HG02870 (cell line): ENCODE measurements at regions not wholly inside any gene's neighbourhood (a gene's known extent, or its start where the extent isn't known, plus 50 kb on each side); places are given as distances from the start of the nearest gene placed in this dataset.
A peak's percentile ranks its signal among the peaks of the same experiment; 100 is the strongest.

ENCODE experiments used
- ATAC-seq: cut with Tn5 transposase; IDR thresholded peaks from one replicate; pipeline ENCODE4 v1.9.1; 2021; ENCODE audit warnings: mild to moderate bottlenecking, moderate library complexity; ENCODE audit not compliant: unreplicated experiment

DNA sequence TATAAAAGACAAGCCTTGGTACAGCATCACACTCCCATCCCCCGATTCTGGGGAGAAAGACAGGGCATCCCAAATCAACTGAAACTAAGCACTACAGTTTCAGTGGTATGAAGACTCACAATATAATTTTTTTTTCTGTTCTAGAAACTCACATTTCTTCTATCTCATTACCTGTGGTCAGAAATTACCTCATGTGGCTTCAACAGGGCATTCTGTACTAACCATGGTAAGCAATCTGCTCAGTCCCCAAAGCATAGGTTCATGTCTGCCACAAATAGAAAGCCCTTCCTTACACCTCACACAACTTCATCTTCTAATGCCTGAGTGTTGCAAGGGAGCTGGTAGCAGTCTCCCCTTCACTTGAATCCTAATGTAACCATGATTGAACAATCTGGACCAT lies 147.4 kb upstream of the POU2AF2 start:
- peak; percentile 43 for ATAC-seq

DNA sequence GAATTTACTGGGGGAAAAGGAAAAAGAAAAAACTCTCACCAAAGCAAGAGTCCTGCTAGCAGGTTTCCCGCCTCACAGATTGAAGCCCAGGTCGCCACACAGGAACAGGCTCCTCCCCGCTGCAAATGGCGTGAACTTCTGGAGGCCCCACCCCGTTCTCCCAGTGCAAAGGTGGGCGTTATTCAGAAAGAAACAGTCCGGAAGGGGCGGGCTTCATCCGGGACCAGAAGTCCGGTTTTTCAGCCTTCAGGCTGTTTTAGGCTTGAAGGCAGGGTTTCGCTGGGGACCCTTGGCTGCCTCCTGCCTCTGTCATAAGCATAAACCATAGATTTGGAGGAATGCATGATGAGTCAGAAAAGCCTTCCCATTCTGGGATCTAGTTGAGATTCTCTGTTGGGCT lies 148.3 kb upstream of the POU2AF2 start:
- ATAC-seq: no peak

DNA sequence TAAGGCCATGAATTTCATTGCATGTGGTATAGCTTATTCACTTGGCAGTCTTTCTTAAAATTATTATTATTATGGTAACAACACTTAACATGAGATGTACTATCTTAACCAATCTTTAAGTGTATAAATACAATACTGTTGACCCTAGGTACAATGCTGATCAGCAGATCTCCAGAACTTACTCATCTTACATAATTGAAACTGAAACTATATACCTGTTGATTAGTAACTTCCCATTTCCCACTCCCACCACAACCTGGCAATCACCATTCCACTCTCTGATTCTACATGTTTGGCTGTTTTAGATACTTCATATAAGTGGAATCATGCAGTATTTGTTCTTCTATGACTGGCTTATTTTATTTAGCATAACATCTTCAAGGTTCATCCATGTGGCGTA lies 150.2 kb upstream of the POU2AF2 start:
- no peak for ATAC-seq

DNA sequence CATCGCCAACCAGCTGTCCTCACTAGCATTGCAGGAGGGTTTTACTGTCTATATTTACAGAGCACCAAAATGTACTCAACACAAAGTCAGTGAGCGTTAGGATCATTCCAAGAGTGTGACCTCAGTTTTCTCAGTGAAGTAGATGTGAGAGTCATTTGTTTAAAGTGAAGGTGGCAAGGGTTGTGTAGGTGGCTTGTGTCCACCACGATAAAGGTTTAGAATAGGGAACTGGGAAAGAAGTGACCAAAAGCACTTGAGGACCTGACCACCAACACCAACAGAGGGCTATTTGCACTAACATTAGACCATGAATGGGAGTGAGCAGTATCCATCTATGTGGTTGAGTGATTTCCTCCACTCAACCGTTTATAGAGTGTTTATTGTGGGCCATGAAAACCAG lies 152.5 kb upstream of the POU2AF2 start:
- peak; percentile 41 for ATAC-seq

DNA sequence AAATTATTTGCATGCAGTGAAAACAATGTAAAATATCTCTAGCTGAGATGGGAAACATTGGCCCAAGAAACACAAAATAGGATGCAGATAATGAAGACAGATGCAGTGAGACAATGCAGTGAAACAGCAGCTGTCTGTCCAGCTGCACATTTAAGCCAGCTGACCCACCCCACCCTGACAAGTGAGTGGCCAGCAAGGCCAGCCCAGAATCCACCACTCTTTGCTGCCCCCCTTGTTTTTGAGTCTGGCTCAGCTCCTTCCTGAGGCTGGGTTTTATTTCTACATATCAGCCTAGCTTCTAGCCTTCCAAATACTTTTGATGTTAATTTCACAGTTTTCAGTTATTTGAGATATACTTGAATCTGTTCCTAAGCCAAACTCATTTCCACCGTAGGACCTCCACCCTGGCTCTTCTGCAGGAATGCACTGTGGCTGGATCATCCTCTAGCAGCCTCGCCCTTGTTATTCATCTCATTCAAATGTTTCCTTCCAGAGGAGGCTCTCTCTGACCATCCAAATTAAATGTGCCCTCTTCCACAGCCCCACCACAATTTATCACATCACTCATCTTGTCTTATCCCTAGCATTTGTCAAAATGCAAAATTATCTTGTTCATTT lies 154.1 kb upstream of the POU2AF2 start:
- no peak for ATAC-seq

DNA sequence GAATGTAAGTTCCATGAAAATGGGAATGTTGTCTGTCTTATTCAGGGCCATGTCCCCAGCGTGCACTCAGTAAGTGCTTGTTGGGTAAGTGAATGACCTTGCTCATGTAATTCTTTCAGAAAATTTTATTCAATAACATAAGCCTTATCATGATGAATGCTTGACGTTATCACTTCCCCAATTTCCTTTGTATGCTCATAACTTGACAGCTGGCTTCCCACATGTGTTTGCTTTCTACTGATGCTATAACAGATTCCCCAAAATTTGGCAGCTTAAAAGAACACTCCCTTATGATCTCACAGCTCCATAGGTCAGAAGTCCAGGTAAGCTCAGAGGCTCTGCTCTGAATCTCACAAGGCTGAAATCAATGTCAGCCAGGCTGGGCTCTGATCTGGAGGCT lies 155.8 kb upstream of the POU2AF2 start:
- no peak for ATAC-seq

DNA sequence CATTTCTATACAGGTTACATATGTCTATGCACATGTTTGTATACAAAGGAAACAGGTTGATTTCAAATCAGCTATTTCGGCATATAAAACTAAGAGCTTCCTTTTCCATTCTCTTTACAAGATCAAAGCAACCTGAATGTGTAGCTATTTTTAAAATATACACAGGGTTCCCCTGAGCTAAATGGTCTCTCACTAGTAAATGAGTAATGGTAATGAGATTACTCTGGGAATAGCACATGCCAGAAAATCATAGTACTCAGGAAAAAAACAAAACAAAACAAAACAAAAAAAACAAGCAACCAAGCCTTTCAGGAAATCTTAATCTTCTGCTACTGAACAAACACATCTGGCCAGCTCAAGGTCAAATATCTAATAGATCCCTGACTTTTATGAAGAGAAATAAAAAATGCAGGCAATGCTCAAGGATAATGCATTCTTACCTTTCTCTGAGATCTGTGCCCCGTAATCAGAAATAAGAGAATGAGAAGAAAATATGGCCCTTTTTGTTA lies 156.6 kb upstream of the POU2AF2 start:
- ATAC-seq: no peak

DNA sequence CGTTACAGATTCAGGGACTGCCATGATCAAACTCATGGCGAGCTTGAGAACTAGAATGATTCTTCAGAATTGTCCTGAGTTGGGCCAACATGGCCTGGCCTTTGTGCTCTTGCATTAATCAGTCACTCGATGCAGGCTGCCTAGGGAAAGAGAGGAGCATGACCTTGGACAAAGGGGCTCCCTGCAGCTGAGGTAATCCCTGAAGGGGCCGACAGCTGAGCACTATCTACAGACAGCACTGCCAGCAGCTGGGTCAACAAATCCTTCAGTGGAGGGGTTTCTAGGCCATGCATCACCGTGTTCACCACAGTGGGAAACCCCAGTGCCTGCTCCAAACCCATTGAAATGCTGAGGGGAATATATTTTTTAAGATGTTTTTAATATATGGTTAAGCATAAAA lies 159.5 kb upstream of the POU2AF2 start:
- no peak for ATAC-seq

DNA sequence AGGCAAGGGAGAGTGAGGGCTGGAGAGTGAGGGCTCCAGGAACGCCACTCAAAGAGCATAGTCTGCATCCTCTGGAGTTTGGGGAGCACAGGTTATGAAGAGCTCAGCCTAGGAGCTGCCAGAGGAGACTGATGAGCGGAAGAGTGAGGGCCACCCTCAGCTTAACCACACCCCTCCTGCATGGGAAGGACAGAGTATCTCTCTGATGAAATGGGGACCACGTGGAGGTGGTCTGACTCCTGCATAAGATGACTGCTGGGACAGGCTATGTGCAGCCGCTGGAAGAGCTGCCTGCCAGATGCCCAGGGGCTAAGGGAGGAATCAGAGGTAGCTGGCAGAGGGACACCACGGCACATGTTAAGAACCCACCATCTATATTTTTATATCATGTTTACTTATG lies 162.9 kb upstream of the POU2AF2 start:
- ATAC-seq: no peak

DNA sequence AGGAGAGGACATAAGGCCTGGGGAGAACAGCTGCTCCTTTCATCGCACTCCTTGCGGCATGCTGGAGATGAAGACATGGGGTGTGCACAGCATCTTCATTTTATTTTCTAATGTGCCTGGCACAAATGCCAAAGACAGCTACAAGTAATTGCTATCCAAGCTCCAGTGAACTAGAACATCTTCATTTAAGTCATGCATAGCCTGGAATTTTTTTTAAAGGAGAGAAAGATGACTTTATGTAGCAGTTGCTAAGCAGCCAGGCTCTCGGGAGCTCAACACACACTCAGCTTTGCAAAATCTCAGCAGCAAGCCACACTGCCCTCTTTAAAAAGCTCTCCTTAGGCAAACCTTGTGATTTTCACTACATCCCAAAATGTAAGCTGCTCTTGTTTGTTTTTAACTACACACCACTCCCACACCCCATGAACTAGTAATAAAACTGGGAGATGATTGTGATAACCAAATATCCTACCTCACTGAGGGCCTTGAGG lies 164.5 kb upstream of the POU2AF2 start:
- ATAC-seq: no peak

DNA sequence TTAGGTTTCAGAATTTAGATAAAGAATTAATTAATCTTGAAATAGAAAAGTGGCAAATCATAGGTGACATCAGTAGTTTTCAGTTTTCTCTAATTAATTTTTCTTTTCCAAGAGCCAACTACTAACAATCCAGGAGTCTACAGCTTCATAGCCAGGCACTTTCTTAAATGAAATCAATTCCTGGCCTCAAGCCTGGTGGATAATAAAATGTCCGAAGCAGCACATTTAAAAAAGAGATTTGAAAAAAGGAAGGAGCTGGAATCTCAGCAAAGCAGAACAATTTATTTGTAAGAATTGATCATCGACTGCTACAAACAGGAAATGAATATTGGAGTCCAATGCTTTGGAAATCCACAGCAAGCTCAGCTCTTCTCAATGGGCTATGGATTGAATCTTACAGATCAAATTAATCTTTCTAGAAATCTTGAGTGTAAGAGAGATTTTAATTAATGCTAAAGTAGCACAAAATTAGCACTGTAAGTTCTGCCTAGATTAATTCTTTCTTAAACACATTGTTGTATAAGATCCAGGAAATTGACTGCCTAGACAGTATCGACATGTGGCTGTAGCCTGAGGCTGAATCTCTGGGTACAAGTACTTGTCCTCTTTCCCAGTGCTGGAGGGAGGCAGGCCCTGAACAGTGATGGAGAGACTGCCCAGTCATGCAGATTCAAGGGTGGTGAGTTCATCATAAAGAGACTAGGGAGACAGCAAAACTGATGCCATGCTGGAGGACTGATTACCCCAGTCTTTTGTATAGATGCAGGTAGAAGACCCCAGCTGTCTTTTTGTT lies 167.8 kb upstream of the POU2AF2 start:
- no peak for ATAC-seq

DNA sequence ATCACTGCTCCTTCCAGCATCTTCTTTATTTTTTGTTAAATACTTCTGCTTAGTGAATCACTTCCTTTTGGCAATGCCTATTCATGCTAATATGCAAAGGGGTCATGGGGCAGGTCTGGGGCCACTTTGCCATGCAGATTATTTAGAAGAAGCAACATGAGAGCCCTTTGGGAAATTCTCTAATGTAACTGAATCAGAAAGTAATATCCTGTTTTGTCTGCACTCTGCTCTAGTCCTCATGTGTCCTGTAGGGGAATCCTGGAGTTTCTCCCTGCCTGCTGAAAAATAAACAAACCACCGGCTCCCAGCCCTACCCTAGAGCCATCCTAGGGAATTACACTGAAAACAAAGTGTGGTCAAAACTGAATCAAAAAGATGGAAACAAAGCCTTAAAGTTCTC lies 176.5 kb upstream of the POU2AF2 start:
- no peak for ATAC-seq

DNA sequence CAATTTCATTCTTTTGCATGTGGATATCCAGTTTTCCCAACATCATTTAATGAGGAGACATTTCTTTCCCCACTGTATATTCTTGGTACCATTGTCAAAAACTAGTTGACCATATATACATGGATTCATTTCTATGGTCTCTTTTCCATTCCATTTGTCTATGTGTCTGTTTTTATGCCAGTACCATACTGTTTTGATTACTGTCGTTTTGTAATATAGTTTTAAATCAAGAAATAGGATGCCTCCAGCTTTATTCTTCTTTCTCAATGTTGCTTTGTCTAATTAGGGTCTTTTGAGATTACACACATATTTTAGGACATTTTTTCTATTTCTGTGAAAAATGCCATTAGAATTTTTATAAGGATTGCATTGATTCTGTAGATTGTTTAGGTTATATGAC lies 177.5 kb upstream of the POU2AF2 start:
- no peak for ATAC-seq

DNA sequence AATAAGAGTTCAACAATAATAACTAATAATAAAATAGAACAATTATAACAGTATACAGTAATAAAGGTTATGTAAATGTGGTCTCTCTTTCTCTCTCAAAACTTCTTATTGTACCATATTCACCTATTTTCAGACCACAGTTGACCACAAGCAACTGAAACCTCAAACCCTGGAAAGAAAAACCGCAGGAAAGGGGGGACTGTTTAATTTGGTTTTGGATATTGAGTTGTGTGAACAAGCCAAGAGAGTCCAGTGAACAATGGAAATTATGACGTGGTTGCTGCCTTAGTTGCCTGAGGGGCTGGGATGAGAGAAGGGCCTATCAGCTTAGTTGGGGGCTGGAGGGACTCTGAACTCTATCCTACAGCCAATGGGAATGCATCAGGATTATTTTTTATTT lies 178.7 kb upstream of the POU2AF2 start:
- ATAC-seq: no peak

DNA sequence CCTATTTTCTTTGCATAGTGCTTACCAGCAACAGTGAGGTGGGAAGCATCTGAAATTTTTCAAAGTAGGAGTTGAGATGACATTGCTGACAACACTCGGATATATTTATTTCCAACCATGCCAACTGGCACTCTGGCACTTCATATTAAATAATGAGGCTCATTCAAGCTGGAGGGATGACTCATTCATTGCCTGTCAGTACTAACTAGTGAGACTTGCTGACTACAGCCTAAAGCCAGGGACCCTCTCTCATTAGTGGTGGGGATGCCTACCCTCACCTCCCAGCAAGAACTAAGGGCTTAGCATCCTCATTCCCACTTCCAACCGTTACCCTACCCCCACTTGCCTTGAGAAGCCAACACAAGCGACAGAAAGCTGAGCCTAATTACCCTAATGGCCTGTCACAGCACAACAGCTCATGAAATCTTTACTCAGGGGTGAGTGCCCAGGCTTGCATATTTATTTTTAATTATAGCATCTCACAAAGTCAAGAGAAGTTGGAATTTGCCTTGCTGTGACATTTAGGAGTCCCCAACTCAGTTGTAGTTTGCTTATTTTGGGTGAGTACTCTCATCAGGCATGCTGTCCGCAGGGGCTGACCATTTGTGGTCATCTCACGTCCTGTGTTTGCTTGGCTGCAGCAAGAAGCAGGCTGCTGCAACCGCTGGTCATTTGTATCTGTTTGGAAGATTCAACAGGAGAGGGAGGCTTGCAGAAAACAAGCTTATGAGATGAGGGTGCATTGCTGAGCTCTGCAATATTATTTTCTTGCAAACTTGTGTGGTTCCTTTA lies 181.6 kb upstream of the POU2AF2 start:
- no peak for ATAC-seq

DNA sequence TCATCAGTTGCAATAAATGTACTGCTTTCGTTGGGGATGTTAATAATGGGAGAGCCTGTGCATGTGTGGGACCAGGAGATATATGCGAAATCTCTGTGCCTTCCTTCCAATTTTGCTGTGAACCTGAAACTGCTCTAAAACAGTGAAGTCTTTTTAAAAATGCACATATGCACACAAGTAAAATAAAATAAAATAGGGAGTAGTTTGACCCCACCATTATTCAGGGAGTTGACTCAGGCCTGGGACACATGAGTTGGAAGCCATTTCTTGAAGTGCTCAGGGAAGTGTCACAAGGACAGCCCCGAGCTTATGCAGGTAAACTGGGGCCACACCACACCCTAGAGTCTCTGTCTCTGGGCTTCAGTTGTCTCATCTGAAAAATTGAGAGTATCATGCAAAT lies 183.1 kb upstream of the POU2AF2 start:
- no peak for ATAC-seq

DNA sequence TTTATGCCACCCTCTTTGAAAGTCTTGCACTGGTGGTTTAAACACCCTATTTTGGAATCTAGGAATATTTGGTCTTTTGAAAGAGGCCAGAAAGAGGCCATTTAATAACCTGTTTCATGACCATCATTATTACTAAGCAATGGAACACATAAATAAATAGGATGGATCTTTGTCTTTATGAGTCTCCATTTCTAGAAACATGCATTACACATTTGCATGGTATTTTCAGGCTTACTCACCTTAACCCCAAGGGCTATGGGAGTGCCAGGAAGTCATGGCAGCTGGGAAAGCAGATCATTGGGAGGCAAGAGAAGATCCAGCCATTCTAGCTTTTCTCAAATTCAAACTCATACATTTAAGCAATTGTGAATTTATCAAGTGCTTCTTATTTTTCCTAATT lies 185.8 kb upstream of the POU2AF2 start:
- ATAC-seq: no peak

DNA sequence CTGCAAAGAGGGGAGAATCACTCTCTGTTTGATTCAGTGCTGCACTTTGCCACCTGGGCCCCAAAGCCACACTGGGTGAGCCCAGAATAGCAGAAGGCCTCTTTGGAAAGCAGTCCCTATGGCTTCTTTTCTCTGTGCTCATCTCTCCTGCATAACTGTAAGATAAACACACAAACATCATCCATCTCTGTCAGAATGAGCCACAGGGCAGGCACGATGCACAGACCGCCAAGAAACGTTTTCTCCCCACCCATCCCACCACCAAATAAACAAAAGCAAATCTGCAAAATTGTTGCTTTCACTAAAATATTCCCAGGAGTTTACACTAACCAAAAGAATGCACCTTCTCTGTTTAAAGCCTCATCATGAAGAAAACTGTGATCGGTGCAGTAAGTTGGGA lies 196.4 kb upstream of the POU2AF2 start:
- ATAC-seq: no peak

DNA sequence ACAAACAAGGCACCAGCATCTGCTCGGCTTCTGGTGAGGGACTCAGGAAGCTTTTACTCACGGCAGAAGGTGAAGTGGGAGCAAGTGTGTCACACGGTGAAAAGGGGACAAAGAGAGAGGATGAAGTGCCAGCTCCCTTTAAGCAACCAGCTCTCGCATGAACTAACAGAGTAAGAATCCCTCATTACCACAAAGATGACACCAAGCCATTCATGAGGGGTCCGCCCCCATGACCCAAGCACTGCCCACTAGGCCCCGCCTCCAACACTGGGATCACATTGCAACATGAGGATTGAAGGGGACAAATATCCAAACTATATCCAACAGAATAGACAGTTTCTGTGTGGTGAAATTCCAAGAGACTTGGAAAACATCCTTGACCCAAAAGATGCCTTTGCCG lies 198.2 kb upstream of the POU2AF2 start:
- ATAC-seq: no peak

DNA sequence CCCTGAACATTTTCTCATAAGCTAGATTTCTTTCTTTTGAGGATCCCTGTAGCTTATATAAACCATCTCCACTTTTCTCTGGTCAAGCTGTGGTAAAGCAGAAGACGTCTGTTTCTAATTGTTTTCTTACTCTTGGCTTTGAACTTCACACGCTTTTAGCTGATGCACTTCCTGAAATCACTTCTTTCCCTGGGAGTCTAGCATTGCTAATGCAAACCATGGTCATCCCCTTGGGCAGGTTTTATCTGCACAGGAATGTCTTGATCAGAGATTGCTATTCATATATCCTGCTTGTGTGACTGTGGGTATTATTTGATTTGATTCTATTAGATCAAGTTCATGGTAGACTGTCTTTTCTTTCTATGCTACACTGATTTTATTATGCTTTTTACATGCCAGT lies 199.2 kb upstream of the POU2AF2 start:
- ATAC-seq: no peak

DNA sequence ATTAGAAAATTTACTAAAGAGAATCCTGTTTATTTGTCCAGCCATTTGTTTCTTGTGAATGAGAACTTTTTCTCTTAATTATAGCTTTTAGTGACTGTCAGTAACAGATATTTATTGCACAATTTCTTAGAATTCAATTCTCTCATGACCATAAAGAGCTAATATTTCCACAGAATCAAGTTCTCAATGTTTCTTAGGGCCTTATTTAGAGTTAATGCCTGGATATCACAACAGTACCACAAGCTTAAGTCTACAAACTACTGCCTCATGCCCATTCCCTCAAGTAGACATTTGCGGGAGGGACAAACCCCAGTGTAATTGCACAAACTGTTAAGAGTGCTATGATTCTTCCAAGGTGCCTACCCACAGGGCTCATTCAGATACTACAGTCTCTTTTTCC lies 199.7 kb upstream of the POU2AF2 start:
- ATAC-seq: no peak

DNA sequence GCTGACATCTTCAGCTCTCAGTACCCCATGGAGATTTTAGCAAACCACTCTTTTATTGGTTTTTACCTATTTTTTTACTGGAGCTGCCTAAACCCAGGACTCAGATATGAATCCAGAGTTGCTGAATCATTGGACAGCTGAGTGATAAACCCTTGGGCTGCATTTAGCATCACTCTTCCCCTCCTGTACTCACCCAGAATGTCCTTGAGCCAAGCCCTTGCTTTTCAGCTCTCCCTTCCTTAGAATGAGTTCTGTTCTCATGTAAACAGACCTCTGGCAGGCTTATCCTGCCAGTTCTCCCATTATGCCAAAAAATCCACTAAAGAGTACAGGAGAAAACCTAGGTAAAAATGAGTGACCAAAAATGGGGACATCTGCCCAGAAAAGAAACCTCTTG lies 200.1 kb upstream of the POU2AF2 start:
- ATAC-seq: no peak
